ENCODE measurements at regions not wholly inside any gene's neighbourhood (a gene's known extent, or its start where the extent isn't known, plus 50 kb on each side); places are given as distances from the start of the nearest gene placed in this dataset.
"Not testable (repeated sequence)": the region's sequence is repeated elsewhere in the genome, so short reads cannot be mapped to it uniquely, and the experiment has no call there.

- not testable (repeated sequence) for H3K27me3 Mint-ChIP-seq; DNase-seq (ENCODE audit: low spot score); H3K27ac Mint-ChIP-seq; H3K36me3 Mint-ChIP-seq; ATAC-seq; H3K4me3 Mint-ChIP-seq; H3K9me3 Mint-ChIP-seq
- H3K4me1 Mint-ChIP-seq (ENCODE audit: low read depth in 2 of 2), result peaks cover 11 to 18% of the 10 kb centered on the region in 2 donors
Observed at GRCh38 chr17:64790690-64791089, 128.6 kb upstream of the SMURF2 start.

DNA sequence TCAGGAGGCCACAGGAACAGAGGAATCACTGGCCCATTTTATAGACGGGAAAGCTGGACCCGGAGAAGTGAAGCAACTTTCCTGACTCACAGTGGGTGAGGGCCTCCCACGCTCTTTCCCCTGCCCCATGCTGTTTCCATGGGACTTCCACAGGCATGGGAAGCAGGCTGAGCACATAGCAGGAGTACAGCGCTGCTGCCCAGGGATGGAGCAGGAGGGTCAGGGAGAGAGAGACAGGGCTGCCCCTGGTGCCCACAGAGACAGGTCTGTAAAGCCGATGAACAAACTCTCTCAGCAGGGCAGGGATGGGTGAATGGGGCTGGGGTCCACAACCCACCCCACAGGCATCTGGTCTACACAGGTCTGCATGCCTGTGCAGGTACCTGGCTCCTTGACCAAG lies 128.1 kb upstream of the SMURF2 start:
- ATAC-seq; H3K27me3 Mint-ChIP-seq; H3K9me3 Mint-ChIP-seq; DNase-seq (ENCODE audit: low spot score); H3K4me3 Mint-ChIP-seq; H3K36me3 Mint-ChIP-seq; H3K27ac Mint-ChIP-seq: not testable (repeated sequence)
- H3K4me1 Mint-ChIP-seq (ENCODE audit: low read depth in 2 of 2), result peaks cover 11 to 17% of the 10 kb centered on the region in 2 donors

DNA sequence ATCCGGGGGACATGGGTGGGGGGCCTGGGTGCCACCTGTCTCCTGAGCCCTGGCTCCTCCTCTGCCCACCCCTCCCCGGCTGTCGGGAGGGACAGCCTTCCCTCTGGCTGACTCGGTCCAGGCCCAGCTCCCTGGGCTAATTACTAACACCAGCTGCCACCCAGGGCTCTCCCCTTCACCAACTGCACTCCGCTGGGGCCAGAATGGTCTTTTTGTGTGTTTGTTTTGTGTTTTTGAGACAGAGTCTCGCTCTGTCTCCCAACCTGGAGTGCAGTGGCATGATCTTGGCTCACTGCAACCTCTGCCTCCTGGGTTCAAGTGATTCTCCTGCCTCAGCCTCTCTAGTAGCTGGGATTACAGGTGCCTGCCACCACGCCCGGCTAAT lies 126.9 kb upstream of the SMURF2 start:
- DNase-seq (ENCODE audit: low spot score); H3K27ac Mint-ChIP-seq; H3K27me3 Mint-ChIP-seq; H3K9me3 Mint-ChIP-seq; ATAC-seq; H3K4me3 Mint-ChIP-seq; H3K36me3 Mint-ChIP-seq: not testable (repeated sequence)
- peaks cover 11 to 15% of the 10 kb centered on the region in 2 donors for H3K4me1 Mint-ChIP-seq (ENCODE audit: low read depth in 2 of 2)

DNA sequence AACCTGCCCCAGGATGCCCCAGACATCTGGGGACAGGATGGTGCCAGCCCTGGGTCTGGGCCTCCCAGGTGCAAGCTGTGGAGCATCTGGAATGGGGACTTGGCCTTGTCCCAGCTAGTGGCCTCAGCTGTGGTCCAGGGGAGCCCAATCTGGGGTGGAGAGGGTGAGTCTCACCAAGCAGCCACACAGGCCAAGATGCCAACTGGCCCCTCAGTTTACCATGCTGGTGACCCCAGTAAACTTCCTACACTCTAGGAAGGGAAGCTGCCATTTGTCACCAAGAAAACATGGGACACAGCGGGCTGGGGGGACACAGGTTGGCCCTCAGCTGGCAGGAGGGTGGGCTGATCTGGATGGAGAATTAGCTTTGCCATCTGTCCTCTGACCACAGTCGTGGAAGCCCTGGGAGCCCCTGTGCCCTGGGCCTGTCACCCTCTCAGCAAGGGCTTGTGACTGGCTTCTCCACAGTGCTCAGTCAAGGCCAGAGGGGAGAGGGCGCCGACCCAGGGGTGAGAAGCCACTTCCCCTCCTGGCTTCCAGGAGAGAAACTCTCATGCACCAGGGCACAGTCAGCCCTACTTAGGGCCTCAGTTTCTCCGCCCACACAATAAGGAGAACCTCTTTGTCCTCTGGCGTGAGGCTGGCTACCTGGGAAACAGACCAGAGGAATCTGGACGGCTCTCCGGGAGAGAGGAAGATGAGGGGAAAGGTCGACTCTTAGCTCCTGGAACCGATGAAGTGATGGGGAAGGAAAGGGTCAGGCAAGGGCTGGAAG lies 126.4 kb upstream of the SMURF2 start:
- ATAC-seq (no peak), DNase-seq (ENCODE audit: low spot score) (no peak)
- no peaks in the 10 kb centered on the region for H3K9me3 Mint-ChIP-seq
- H3K27ac Mint-ChIP-seq, result no peak overlapping the region
- peaks cover 11 to 15% of the 10 kb centered on the region in 2 donors for H3K4me1 Mint-ChIP-seq (ENCODE audit: low read depth in 2 of 2)
- H3K4me3 Mint-ChIP-seq, result no peak overlapping the region
- H3K36me3 Mint-ChIP-seq, result no peaks in the 10 kb centered on the region
- H3K27me3 Mint-ChIP-seq, result no peaks in the 10 kb centered on the region

DNA sequence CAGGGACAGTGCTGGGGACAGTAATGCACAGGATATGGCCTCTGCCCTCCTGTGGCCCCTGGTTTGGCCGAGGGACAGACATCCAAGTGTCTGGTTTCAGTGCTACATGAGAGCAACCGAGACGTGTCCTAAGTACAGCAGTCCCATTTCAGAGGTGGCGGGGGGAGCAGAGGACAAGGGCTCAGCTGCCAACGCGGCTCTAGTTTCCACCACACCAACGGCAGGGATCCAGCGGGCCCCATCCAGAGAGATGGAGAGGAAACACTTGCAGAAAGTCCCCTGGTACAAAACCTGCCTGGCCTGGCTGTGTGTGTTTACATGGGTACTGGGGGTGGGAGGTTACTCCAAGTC lies 125.8 kb upstream of the SMURF2 start:
- H3K36me3 Mint-ChIP-seq, result no peaks in the 10 kb centered on the region
- no peak overlapping the region for H3K27ac Mint-ChIP-seq
- no peak overlapping the region for H3K4me3 Mint-ChIP-seq
- H3K9me3 Mint-ChIP-seq, result no peaks in the 10 kb centered on the region
- H3K4me1 Mint-ChIP-seq (ENCODE audit: low read depth in 2 of 2), result peaks cover 10 to 16% of the 10 kb centered on the region in 2 donors
- DNase-seq (ENCODE audit: low spot score) (no peak), ATAC-seq (no peak)
- no peaks in the 10 kb centered on the region for H3K27me3 Mint-ChIP-seq

DNA sequence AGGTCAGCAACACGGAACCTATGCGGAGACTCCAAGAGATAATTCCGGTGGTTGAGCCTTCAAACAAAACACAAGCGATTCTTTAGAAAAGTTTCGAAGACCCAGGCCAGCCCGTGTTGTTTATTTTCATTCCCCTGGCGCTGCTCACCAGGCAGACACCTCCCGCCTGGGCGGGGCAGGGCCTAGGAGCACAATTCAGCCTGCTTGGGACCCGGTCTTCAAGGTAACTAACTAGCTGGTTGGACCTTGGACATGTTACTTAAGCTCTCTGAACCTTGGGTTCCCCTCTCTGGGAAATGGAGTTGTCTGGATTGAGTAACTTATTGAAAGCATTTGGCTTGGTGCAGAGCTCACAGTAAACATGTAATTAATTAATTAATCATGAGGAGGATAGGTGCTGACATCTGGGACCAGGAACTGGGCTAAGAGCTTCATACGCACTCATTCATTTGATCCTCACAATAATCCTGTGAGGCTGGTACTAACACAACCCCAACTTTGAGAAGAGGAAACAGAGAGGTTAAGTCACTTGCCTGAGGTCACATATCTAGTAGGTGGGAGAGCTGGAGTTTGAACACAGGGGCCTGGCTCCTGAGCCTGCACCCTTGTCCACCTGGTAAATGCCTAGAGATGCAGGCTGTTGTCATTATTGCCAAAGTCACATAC lies 125.3 kb upstream of the SMURF2 start:
- no peaks in the 10 kb centered on the region for H3K36me3 Mint-ChIP-seq
- ATAC-seq, result no peak
- H3K4me1 Mint-ChIP-seq (ENCODE audit: low read depth in 2 of 2), result peaks cover 12 to 16% of the 10 kb centered on the region in 2 donors
- no peak overlapping the region for H3K4me3 Mint-ChIP-seq
- H3K9me3 Mint-ChIP-seq, result no peaks in the 10 kb centered on the region
- DNase-seq (ENCODE audit: low spot score), result no peak
- no peak overlapping the region for H3K27ac Mint-ChIP-seq
- no peaks in the 10 kb centered on the region for H3K27me3 Mint-ChIP-seq

DNA sequence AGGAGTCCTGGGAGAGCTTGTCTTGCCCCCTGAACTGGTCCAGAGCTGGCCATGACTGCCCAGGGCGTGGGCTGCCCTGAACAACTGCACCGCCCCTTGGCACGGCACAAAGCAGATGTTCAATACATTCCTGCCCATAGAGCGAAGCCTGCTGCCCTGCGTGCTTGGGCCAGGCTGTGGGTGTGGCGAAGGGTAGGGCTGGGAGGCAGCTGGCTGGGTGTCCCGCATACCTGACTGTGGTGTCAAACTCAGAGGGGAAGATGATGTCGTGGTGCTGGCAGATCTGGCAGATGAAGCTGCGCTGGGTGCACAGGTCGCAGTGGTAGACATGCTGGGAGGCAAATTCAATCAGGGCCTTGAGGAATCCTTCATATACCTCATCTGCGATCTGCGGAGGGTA lies 124.2 kb upstream of the SMURF2 start:
- H3K27me3 Mint-ChIP-seq, result no peaks in the 10 kb centered on the region
- no peaks in the 10 kb centered on the region for H3K9me3 Mint-ChIP-seq
- peaks cover 12 to 17% of the 10 kb centered on the region in 2 donors for H3K4me1 Mint-ChIP-seq (ENCODE audit: low read depth in 2 of 2)
- H3K36me3 Mint-ChIP-seq, result no peaks in the 10 kb centered on the region
- no peak overlapping the region for H3K27ac Mint-ChIP-seq
- H3K4me3 Mint-ChIP-seq, result no peak overlapping the region
- DNase-seq (ENCODE audit: low spot score), result no peak
- no peak for ATAC-seq

DNA sequence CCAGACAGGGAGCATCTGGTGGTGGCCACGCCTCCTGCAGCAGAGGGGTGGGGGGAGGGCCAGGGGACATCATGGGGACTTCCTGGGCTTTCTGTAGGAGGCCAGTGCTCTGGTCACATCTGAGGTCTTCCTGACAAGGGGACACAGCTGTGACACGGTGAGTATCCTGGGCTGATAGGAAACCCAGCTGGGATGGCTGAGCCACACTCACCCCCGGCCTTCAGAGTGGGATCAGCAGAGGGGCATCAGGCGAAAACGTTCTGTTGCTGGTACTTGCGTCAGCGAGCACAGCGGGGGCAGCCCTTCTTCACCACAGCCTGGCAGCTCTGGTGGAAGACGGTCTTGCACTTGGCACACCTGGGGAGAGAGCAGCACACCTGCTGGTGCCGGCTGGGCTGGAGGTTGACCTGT lies 122.9 kb upstream of the SMURF2 start:
- H3K36me3 Mint-ChIP-seq, result no peaks in the 10 kb centered on the region
- no peaks in the 10 kb centered on the region for H3K9me3 Mint-ChIP-seq
- ATAC-seq (no peak), DNase-seq (ENCODE audit: low spot score) (no peak)
- peaks cover 12 to 17% of the 10 kb centered on the region in 2 donors for H3K4me1 Mint-ChIP-seq (ENCODE audit: low read depth in 2 of 2)
- no peaks in the 10 kb centered on the region for H3K27me3 Mint-ChIP-seq
- H3K4me3 Mint-ChIP-seq, result no peak overlapping the region
- no peak overlapping the region for H3K27ac Mint-ChIP-seq

DNA sequence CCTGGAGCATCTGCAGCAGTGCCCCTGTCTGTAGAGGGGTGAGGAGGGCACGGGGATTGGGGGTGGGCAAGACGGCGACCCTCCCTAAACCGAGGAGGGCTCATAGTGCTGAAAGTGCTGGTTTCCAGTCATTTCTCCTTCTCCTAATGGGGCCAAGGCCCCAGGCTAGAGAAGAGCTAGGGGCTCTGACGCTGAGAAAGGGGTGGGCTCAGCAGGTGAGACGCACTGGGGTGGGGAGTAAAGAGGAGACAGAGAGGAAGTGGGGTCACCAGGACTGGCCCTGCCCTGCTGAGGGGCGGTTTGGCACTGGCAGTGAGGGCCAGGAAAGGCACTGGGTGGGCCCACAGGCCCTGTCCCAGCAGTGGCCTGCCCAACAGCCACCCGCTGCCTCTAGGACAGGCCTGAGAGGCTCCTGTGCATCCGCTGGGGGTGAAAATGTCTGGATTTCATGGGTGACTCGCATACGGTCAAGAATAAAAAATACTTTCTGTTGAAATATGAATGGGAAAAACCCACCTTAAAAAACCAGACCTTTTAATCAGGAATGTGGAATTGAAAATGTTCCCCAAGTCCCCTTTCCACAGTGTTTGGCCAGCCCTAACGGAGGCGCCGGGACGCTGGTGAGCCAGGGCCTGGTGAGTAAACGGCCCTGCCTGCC lies 122.4 kb upstream of the SMURF2 start:
- Mint-ChIP-seq H3K4me1 (ENCODE audit: low read depth in 2 of 2) (peaks cover 12 to 17% of the 10 kb centered on the region in 2 donors), H3K27ac (no peak overlapping the region), H3K36me3 (no peaks in the 10 kb centered on the region), H3K4me3 (no peak overlapping the region), H3K9me3 (no peaks in the 10 kb centered on the region), H3K27me3 (no peaks in the 10 kb centered on the region)
- DNase-seq (ENCODE audit: low spot score) (no peak), ATAC-seq (no peak)

DNA sequence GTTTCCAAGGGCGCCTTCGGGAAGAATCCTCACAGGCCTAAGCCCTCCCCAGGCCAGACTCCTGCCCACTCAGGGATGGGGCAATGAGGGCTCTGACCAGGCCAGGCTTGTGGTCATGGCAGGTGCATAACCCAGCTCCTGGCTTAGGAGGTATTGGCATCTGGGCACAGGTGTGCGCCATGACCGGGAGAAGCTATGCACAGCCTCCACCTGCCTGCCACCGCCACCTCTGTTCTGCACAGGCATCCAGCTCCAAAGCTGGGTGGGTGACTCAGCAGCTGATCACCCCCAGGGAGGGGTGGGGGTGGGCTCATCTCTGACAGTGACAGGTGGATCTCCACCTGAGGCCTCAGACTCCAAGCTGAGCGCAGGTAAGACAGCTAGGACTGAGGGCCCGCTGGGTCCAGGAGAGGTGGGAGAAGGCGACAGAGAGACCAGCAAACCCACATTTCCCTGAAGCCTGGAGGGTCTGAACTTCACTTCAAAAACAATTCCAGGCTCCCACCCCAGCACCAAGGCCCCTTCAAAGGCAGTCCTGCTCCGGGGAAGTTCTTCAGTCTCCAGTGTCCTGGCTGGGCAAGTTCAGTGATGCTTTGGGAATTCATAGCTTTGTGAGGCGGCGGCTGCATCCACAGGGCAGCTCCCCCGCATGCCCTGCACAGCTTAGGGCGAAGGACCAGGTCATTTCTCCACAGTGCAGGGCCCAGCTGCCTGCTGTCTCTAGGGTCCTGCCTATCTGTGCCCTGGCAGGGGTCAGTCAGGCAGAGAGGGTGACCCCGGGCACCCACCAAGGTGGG lies 121.6 kb upstream of the SMURF2 start:
- Mint-ChIP-seq H3K27me3 (no peaks in the 10 kb centered on the region), H3K27ac (peak overlapping the region in 1 of 2 donors; percentile 73), H3K9me3 (no peaks in the 10 kb centered on the region), H3K4me3 (no peak overlapping the region), H3K4me1 (ENCODE audit: low read depth in 2 of 2) (peaks cover 12 to 16% of the 10 kb centered on the region in 2 donors), H3K36me3 (no peaks in the 10 kb centered on the region)
- DNase-seq (ENCODE audit: low spot score) (no peak), ATAC-seq (no peak)

- ATAC-seq (peak in 1 of 2 donors; percentile 60), DNase-seq (ENCODE audit: low spot score) (no peak)
- Mint-ChIP-seq H3K9me3 (no peaks in the 10 kb centered on the region), H3K4me1 (ENCODE audit: low read depth in 2 of 2) (peaks cover 12 to 16% of the 10 kb centered on the region in 2 donors), H3K27me3 (no peaks in the 10 kb centered on the region), H3K27ac (peak overlapping the region in 1 of 2 donors; percentile 73), H3K36me3 (no peaks in the 10 kb centered on the region), H3K4me3 (no peak overlapping the region)
Observed at GRCh38 chr17:64783031-64783461, 120.9 kb upstream of the SMURF2 start.

- no peaks in the 10 kb centered on the region for H3K9me3 Mint-ChIP-seq
- no peak for DNase-seq (ENCODE audit: low spot score)
- no peak for ATAC-seq
- no peaks in the 10 kb centered on the region for H3K36me3 Mint-ChIP-seq
- H3K27me3 Mint-ChIP-seq, result no peaks in the 10 kb centered on the region
- peak overlapping the region in 1 of 2 donors; percentile 73 for H3K27ac Mint-ChIP-seq
- peaks cover 12 to 24% of the 10 kb centered on the region in 2 donors for H3K4me1 Mint-ChIP-seq (ENCODE audit: low read depth in 2 of 2)
- peak overlapping the region; percentile 48 for H3K4me3 Mint-ChIP-seq
Observed at GRCh38 chr17:64781810-64782555, 119.9 kb upstream of the SMURF2 start.
